ENCODE measurements at regions not wholly inside any gene's neighbourhood (a gene's known extent, or its start where the extent isn't known, plus 50 kb on each side); places are given as distances from the start of the nearest gene placed in this dataset.

DNA sequence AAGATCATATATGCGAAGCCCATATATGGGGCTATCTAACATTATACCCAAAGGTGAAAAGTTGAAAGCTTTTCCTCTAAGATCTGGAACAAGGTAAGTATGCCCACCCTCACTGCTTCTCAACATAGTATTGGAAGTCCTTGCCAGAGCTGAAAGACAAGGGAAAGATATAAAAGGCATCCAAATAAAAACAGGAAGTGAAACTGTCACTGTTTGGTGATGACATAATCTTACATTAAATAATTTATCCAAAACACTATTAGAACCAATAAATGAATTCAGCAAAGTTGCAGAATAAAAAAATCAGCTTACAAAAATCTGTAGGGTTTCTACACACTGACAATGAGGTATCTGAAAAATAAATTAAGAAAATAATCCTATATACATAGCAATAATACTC, 205.8 kb downstream of the INSIG2 start:
- H3K4me2 ChIP-seq = no peak overlapping the region
- H3K9me2 ChIP-seq = no peaks in the 10 kb centered on the region
- 33% methylated on average over 1 of the region's 1 CpG for WGBS (ENCODE audit: low lambda C conversion rate)
- no peaks in the 10 kb centered on the region; the same call in 1 of the 2 replicates for H3K27me3 ChIP-seq (ENCODE audit: insufficient read depth)
- H3K9me3 ChIP-seq = no peaks in the 10 kb centered on the region
- no peaks in the 10 kb centered on the region for H3K4me1 ChIP-seq (ENCODE audit: control insufficient read depth in 1 of 2, insufficient read depth in 2 of 2, low read depth in 1 of 2, low read length in 1 of 2)
- no peak overlapping the region for H3K27ac ChIP-seq (ENCODE audit: low read depth in 2 of 2, low read length in 1 of 2)
- H3K9ac ChIP-seq = no peak overlapping the region
- H3K4me3 ChIP-seq (ENCODE audit: low read depth in 2 of 2, low read length in 1 of 2) = no peak overlapping the region
- ChIA-PET POLR2A (no interaction called here), CTCF (interaction anchor here (0.7 kb wide), 1 partner anchor 1003 kb away, joined by 3 read pairs; no protein-coding TSS in a partner anchor)
- no peaks in the 10 kb centered on the region for H3K36me3 ChIP-seq (replicated peaks in 1 of 2; ENCODE audit: control insufficient read depth in 1 of 2, insufficient read depth in 2 of 2, low read length in 1 of 2)
- H4K20me1 ChIP-seq (ENCODE audit: insufficient read depth) = no peaks in the 10 kb centered on the region
- TF ChIP-seq MEF2A (IDR thresholded peaks at IDR 0.05; ENCODE audit: borderline replicate concordance, low read depth) (no peak), GABPA (IDR thresholded peaks at IDR 0.05; ENCODE audit: low read depth) (no peak), JUND (IDR thresholded peaks at IDR 0.05) (no peak)
- DNase-seq = no peak
- H3K79me2 ChIP-seq (ENCODE audit: insufficient read depth) = no peaks in the 10 kb centered on the region
- H2AFZ ChIP-seq (ENCODE audit: low read depth) = no peak overlapping the region
- no peaks in the 10 kb centered on the region for H3F3A ChIP-seq (replicated peaks; ENCODE audit: insufficient read depth)

DNA sequence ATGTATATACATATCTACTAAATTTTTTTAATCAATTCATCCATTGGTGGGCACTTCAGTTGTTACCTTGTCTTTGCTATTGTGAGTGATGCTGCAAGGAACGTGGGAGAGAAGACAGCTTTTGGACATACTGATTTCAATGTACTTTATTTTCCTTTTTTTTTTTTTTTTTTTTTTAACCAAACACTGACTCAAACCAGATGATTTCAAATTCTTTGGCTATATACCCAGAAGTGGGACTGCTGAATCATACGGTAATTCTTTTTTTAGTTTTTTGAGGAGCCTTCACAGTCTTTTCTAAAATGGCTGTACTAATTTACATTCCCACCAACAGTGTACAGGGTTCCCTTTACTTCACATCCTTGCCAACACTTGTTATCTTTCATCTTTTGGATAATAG, 204.7 kb downstream of the INSIG2 start:
- Histone ChIP-seq H3K27ac (ENCODE audit: low read depth in 2 of 2, low read length in 1 of 2) (no peak overlapping the region), H2AFZ (ENCODE audit: low read depth) (no peak overlapping the region), H3K9ac (no peak overlapping the region), H3K4me1 (ENCODE audit: control insufficient read depth in 1 of 2, insufficient read depth in 2 of 2, low read depth in 1 of 2, low read length in 1 of 2) (no peaks in the 10 kb centered on the region), H3K4me3 (ENCODE audit: low read depth in 2 of 2, low read length in 1 of 2) (no peak overlapping the region), H3K27me3 (ENCODE audit: insufficient read depth) (no peaks in the 10 kb centered on the region; the same call in 1 of the 2 replicates), H3F3A (replicated peaks; ENCODE audit: insufficient read depth) (no peaks in the 10 kb centered on the region), H3K36me3 (replicated peaks in 1 of 2; ENCODE audit: control insufficient read depth in 1 of 2, insufficient read depth in 2 of 2, low read length in 1 of 2) (no peaks in the 10 kb centered on the region), H3K4me2 (no peak overlapping the region), H3K9me2 (no peaks in the 10 kb centered on the region), H4K20me1 (ENCODE audit: insufficient read depth) (no peaks in the 10 kb centered on the region), H3K79me2 (ENCODE audit: insufficient read depth) (no peaks in the 10 kb centered on the region), H3K9me3 (no peaks in the 10 kb centered on the region)
- DNase-seq = no peak
- 2% methylated on average over 2 of the region's 2 CpGs for WGBS (ENCODE audit: low lambda C conversion rate)
- TF ChIP-seq FOSL2 (IDR thresholded peaks at IDR 0.05; ENCODE audit: borderline replicate concordance, low read depth) (no peak), FOXJ3 (CRISPR knock-in tag; IDR thresholded peaks at IDR 0.05) (no peak)
- TF ChIP-seq, protein P1, sequence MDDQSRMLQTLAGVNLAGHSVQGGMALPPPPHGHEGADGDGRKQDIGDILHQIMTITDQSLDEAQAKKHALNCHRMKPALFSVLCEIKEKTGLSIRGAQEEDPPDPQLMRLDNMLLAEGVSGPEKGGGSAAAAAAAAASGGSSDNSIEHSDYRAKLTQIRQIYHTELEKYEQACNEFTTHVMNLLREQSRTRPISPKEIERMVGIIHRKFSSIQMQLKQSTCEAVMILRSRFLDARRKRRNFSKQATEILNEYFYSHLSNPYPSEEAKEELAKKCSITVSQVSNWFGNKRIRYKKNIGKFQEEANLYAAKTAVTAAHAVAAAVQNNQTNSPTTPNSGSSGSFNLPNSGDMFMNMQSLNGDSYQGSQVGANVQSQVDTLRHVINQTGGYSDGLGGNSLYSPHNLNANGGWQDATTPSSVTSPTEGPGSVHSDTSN (IDR thresholded peaks at IDR 0.05) = no peak
- TF ChIP-seq, protein P2, sequence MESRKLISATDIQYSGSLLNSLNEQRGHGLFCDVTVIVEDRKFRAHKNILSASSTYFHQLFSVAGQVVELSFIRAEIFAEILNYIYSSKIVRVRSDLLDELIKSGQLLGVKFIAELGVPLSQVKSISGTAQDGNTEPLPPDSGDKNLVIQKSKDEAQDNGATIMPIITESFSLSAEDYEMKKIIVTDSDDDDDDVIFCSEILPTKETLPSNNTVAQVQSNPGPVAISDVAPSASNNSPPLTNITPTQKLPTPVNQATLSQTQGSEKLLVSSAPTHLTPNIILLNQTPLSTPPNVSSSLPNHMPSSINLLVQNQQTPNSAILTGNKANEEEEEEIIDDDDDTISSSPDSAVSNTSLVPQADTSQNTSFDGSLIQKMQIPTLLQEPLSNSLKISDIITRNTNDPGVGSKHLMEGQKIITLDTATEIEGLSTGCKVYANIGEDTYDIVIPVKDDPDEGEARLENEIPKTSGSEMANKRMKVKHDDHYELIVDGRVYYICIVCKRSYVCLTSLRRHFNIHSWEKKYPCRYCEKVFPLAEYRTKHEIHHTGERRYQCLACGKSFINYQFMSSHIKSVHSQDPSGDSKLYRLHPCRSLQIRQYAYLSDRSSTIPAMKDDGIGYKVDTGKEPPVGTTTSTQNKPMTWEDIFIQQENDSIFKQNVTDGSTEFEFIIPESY (IDR thresholded peaks at IDR 0.05; ENCODE audit: borderline replicate concordance, low read depth) = no peak
- TF ChIP-seq, protein P3, sequence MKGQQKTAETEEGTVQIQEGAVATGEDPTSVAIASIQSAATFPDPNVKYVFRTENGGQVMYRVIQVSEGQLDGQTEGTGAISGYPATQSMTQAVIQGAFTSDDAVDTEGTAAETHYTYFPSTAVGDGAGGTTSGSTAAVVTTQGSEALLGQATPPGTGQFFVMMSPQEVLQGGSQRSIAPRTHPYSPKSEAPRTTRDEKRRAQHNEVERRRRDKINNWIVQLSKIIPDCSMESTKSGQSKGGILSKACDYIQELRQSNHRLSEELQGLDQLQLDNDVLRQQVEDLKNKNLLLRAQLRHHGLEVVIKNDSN (IDR thresholded peaks at IDR 0.05; ENCODE audit: borderline replicate concordance, low read depth) = no peak
- ChIA-PET CTCF (no interaction called here), POLR2A (no interaction called here)
